Iris pigment epithelial cell (primary cell): ENCODE measurements at regions not wholly inside any gene's neighbourhood (a gene's known extent, or its start where the extent isn't known, plus 50 kb on each side); places are given as distances from the start of the nearest gene placed in this dataset.
"Not testable (repeated sequence)": the region's sequence is repeated elsewhere in the genome, so short reads cannot be mapped to it uniquely, and the experiment has no call there.

ENCODE experiments used
- DNase-seq: peaks from one replicate; pipeline ENCODE4 v3.0.0-alpha.2; 2011; ENCODE audit warnings: low read depth

- peak; percentile 90 for DNase-seq
These were observed 53.0 kb upstream of the DAPP1 start for GRCh38 chr4:99763635-99764101.

DNA sequence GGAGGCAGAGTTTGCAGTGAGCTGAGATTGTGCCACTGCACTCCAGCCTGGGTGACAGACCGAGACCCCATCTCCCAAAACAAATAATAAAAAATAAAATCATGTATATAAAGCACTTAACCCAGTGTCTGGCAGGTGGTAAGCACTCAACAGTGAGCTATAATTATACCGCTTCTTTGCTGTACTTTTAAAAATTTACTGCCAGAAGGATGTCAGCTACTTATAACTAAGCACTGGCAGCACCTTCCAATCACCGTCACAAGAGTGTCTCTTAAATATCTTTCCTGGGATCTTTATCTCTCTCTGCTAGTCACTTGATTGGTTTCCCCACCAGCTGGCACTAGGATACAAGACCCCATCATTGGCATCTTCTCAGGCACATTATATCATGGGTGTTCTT, 53.9 kb upstream of the DAPP1 start:
- no peak for DNase-seq

GRCh38 chr4:99759988-99760387, 56.6 kb upstream of the DAPP1 start:
- no peak for DNase-seq

DNA sequence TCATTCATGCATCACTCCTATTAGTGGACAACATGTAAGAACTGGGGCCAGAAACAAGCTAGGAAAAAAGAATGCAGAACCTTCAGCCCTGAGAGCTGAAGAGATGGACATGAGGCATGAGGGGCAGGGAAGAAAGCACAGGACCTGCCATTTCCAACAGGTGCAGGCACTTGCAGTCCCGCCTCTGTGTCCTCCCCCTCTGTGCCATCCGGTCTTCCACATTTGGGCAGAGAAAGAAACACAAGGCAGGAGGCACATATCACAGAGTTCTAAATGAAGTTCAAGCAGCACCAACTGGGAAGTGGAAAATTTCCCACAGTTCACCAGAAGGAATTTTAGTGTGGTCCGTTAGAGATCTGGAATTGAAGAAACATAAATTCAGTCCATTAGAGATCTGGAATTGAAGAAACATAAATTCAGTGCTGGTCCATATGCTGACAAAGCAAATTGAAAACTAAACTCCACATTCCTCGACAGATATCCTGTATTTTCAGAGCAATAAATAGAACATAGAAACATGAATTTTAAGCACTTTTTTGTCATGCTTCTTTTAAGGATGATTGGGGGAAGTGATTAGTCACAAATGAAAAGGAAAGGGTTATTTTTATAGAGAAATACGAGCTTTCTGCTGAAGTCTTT, 57.2 kb upstream of the DAPP1 start:
- DNase-seq, result no peak

DNA sequence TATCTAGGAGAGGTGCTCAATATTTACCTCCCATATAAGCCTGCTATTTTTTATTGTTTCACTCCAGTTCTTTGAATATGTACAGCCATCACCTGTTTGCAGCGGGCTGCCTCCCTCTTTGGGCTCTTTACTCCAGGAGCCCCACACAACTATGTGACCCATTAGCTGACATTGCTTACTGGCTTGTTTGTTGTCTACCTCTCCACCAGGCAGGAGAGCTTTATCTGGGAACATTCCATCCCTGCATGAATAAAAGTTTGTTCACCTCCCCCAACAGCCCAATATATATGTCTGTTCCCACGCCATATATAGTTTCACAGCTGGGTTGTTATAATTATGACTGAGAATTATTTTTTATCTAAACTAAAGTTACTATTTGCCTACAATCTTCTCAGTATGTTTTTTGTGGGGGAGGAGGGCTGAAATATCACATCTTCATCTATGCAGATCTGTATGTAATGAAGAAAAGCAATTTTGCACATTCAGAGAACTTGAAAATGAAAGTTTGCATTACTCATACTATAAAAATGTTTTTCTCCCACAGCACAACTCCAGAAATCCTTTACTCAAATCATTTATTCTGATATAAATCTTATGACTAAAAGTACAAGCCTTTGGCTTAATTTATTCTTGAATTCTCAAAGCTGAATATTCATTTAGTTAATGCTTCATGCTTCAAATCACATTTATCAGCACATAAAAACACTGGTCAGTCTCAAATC, 61.2 kb upstream of the DAPP1 start:
- peak; percentile 38 for DNase-seq

GRCh38 chr4:99754756-99755155, 61.9 kb upstream of the DAPP1 start:
- peak; percentile 45 for DNase-seq

DNA sequence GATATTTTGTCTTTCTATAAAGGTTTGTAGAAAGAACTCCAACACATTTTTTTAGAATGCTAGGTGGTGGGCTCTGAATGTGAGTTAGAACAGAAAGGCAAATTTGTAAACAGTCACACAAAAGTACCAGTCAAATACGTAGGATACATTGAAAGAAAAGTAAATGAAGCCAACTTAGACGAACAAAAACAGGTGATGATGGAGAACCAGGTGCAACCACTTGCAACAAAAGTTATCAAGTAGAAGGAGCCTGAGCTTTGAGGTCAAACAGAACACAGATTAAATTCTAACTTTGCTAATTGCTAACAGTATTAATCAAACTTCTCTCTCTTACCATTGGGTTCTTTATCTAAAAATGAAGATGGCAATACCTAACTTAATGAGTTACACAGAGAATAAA, 62.7 kb upstream of the DAPP1 start:
- no peak for DNase-seq

- DNase-seq, result no peak
These were observed 66.9 kb upstream of the DAPP1 start for GRCh38 chr4:99749445-99750391.

DNA sequence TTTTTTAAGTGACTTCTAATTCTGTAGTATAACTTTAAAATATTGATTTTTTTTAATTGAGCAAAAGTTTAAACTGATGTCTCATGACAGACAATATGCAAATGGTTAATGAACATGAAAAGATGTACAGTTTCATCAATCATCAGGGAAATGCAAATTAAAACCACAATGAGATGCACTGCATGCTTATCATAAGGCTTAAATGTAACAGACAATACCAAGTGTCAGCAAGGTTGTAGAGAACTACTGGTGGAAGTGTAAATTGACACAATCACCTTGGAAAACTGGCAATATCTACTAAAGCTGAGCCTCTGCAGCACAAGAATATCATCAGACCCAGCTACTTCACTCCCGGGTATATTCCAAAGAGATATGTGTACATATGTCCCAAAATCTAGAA, 70.2 kb upstream of the DAPP1 start:
- DNase-seq, result no peak

DNA sequence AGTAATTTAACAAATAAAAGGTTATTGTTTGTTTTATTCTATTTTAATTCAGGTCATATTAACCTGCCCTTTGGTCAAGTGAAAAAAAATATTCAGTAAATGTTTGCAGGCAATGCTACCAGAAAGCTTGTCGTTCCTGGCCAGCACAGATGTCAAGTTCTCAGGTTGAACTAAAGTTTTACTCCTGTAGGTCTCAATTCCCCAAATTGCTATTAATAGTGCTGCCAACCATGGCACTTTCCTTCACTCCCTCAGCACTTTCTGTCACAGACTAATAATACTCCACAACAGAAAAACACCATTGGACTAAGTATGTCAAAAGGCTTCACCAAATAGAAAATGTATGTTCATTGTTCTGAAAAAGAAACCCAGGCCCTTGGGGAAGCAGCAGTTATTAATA, 79.2 kb upstream of the C4orf54 start:
- no peak for DNase-seq

DNA sequence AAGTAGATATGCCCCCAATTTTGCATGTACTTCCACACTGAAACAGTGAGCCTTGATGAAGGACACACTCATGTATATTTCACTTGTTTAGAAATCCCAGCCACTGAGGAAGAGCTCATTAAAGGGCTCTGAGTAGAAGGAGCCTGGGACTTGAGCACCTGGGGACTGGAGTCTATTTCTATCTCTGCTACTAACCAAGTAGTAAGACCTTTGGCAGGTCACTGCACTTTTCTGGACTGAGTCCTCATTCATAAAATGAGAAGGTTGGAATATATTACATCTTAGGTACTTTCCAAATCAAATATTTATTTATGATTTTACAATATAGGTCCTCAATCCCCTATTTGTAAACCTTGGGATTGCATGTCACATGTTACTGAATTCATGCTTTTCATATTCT, 78.2 kb upstream of the C4orf54 start:
- no peak for DNase-seq

DNA sequence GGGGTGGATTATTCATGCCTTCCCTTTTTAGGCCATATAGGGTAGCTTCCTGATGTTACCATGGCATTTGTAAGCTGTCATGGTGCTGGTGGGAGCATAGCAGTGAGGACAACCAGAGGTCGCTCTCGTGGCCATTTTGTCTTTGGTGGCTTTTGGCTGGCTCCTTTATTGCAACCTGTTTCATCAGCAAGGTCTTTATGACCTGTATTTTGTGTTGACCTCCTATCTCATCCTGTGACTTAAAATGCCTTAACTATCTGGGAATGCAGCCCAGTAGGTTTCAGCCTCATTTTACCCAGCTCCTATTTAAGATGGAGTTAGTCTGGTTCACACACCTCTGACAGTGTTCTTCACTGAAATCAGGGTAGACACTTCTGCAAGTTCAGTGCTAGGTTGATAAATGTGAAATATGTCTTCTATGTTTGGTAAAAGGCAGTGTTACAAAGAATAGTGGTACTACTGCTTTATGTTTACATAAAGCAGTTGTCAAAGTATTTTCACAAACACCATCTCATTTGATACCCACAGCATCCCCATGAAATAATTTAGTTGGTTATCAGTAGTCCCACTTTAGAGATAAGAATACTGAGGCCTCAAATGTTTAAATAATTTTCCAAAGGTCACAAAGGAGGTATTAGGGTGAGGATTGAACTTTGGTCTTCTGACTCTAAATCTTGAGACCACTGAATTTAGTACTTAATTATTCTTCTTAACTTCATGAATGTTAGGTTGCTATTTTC, 77.1 kb upstream of the C4orf54 start:
- no peak for DNase-seq

DNA sequence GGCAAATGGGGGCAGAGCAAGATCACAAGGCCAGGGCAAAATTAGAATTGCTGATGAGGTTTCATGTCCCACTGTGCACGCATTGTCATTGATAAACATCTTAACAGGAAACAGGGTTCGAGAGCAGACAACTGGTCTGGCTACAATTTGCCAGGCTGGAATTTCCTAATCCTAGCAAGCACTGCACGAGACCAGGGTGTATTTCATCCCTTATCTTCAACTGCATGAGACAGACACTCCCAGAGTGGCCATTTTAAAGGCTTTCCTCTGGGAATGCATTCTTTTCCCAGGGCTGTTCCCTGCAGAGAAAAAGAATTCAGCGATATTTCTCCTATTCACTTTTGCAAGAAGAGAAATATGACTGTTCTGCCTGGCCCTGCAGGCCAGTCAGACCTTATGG, 75.8 kb upstream of the C4orf54 start:
- not testable (repeated sequence) for DNase-seq

DNA sequence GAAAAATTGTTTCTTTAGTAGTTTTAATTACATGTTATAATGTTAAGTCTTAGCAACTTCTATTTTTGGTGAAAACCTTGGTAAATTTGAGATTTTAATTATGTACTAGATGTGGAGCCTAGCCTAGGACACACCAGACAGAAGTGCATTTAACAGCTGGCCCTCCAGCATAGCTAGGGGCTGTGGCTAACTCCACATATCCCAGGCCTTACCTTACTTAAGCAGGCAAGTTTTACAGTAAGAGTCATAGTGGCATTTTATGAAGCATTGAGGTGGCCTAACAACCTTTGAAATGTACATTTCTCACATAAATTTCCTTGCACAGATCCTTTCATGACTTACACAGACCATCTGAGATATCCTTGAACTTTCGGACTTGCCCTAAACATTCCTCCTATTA, 71.6 kb upstream of the C4orf54 start:
- no peak for DNase-seq

GRCh38 chr4:99724067-99724466, 66.4 kb upstream of the C4orf54 start:
- no peak for DNase-seq

- peak; percentile 75 for DNase-seq
These were observed 66.0 kb upstream of the C4orf54 start for GRCh38 chr4:99723612-99724011.

DNA sequence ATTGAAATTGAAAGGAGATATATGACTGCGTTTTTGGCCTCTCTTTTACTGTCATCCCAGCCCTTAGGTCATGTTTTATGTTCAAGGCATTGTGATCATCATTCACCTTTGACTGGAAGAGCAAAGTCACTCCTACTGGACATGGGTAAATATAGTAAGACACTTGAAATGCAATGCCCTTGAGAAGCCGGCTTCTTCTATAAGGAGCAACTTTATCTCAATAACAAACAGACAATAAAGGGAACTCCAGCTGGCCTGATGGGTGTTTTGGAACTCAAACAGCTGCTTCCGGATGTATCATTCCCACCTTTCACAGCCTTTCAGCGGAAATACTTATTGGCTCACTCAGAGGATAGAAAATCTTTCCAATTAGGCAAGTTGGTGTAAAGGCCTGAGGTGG, 65.1 kb upstream of the C4orf54 start:
- no peak for DNase-seq

DNA sequence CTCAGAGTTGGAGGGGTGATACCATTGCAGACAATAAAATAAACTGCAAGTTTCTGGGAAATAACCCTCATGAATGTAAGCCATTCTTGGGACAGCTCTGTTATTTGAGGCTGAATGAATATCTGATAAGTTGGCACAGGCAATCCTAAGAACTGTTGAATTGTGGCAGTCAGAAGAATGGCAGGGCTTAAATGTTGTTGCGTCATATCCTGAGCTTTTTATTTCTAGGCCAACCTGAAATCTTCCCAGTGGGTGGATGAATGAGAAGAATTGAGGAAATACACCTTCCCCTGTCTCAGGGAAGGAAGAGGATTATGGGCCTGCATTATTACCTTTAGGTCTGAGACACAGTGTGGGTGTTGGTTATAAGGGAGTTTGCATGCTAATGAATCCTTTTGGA, 64.4 kb upstream of the C4orf54 start:
- DNase-seq, result no peak

- DNase-seq, result no peak
These were observed 62.6 kb upstream of the C4orf54 start for GRCh38 chr4:99720206-99720605.

DNA sequence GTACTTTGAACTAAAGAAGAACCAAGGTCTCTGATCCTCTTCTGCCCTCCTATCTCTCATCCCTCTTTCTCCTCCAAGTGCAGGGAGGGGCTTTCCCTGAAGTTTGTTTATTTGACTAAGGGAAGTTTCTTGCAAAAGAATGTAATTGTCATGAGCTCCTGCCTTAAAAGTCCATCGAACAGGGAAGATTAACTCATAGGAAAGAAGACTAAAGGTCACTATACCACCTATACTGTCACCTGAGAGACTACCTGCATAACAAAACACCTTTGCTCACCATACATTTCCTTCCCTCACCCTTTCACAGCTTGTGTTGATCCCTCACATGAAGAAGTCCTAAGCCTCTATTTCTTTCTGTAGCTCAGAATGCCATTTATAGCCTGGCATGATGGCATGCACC, 59.4 kb upstream of the C4orf54 start:
- DNase-seq, result no peak

DNA sequence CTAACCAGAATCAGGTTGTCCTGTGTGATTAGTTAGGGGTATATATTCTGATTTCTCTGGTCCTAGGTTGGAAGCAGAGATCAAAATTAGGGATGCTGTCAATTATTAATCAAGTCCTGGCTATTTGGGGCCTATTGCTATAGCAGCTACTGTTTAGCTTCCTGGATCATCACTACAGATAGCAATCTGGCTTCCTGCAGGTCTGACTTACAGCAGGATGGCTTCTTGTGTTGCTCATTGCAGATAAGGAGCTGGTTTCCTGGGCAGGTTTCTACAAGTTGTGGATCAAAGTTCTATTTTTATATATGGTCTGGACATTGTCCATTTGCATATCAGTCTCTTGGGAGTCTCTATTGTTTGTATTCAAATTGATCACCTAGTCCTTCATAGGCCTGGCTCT, 57.7 kb upstream of the C4orf54 start:
- DNase-seq, result no peak

DNA sequence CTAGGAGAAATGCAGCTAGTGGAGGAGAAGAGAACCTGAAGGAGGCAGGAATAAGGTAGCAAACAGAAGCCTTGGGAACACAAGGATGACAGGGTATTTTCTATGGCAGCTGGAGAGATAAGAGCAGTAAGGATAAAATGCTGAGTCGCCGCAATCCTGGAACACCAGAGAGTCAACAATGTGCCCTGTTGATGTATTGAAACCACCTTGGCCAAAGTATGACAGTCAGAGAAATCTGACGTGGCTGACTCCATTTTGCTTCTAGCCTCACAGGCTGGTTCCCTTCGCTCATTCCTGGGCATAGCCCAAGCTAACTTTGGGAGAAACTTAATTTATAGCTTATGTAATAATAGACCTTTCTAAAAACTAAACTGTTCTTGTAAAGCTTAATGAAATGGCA, 56.6 kb upstream of the C4orf54 start:
- DNase-seq, result no peak
